HG02970 (cell line): ENCODE measurements at regions not wholly inside any gene's neighbourhood (a gene's known extent, or its start where the extent isn't known, plus 50 kb on each side); places are given as distances from the start of the nearest gene placed in this dataset.
"Not testable (repeated sequence)": the region's sequence is repeated elsewhere in the genome, so short reads cannot be mapped to it uniquely, and the experiment has no call there.

Source experiments
- ATAC-seq: cut with Tn5 transposase; IDR thresholded peaks from one replicate; pipeline ENCODE4 v1.9.1; 2021; ENCODE audit warnings: mild to moderate bottlenecking, moderate library complexity, moderate number of reproducible peaks; ENCODE audit not compliant: unreplicated experiment, low FRiP score

- no peak for ATAC-seq
Observed at GRCh38 chr7:121745856-121746255, 127.1 kb upstream of the PTPRZ1 start.

GRCh38 chr7:121744877-121745276 lies 128.1 kb upstream of the PTPRZ1 start:
- no peak for ATAC-seq

GRCh38 chr7:121744319-121744718 lies 128.6 kb upstream of the PTPRZ1 start:
- no peak for ATAC-seq

GRCh38 chr7:121741896-121742295 lies 131.1 kb upstream of the PTPRZ1 start:
- no peak for ATAC-seq

GRCh38 chr7:121739465-121739864 lies 133.5 kb upstream of the PTPRZ1 start:
- ATAC-seq, result no peak

GRCh38 chr7:121730869-121731268 lies 142.1 kb upstream of the PTPRZ1 start:
- no peak for ATAC-seq

GRCh38 chr7:121714559-121715303 lies 158.2 kb upstream of the PTPRZ1 start:
- ATAC-seq, result no peak

GRCh38 chr7:121712961-121713360 lies 160.0 kb upstream of the PTPRZ1 start:
- not testable (repeated sequence) for ATAC-seq

- ATAC-seq, result no peak
Observed at GRCh38 chr7:121697731-121698316, 175.1 kb upstream of the PTPRZ1 start.

- no peak for ATAC-seq
Observed at GRCh38 chr7:121696954-121697353, 176.0 kb upstream of the PTPRZ1 start.

GRCh38 chr7:121689749-121690148 lies 183.2 kb upstream of the PTPRZ1 start:
- ATAC-seq, result no peak

GRCh38 chr7:121681700-121682099 lies 191.3 kb upstream of the PTPRZ1 start:
- ATAC-seq, result no peak

- no peak for ATAC-seq
Observed at GRCh38 chr7:121676168-121676567, 196.8 kb upstream of the PTPRZ1 start.

GRCh38 chr7:121674455-121674854 lies 198.5 kb upstream of the PTPRZ1 start:
- ATAC-seq, result not testable (repeated sequence)

- ATAC-seq, result no peak
Observed at GRCh38 chr7:121669144-121669543, 203.8 kb upstream of the PTPRZ1 start.

- no peak for ATAC-seq
Observed at GRCh38 chr7:121666306-121666705, 206.7 kb upstream of the PTPRZ1 start.

- ATAC-seq, result no peak
Observed at GRCh38 chr7:121643320-121643719, 229.6 kb upstream of the PTPRZ1 start.

GRCh38 chr7:121639705-121640104 lies 233.3 kb upstream of the PTPRZ1 start:
- no peak for ATAC-seq

GRCh38 chr7:121638286-121638685 lies 234.7 kb upstream of the PTPRZ1 start:
- ATAC-seq, result no peak

- ATAC-seq, result no peak
Observed at GRCh38 chr7:121634356-121634755, 238.2 kb upstream of the FAM3C start.

GRCh38 chr7:121633186-121633585 lies 237.1 kb upstream of the FAM3C start:
- ATAC-seq, result no peak

- no peak for ATAC-seq
Observed at GRCh38 chr7:121624958-121625357, 228.8 kb upstream of the FAM3C start.
